Cardiac muscle cell (in vitro differentiated cells and primary cell): ENCODE measurements at regions not wholly inside any gene's neighbourhood (a gene's known extent, or its start where the extent isn't known, plus 50 kb on each side); places are given as distances from the start of the nearest gene placed in this dataset.

Experiments
- DNase-seq, 2 donors: peaks; one replicate each; pipeline versions ENCODE4 v3.0.0 to v3.0.0-alpha.2; 2010 to 2017; ENCODE audit warnings: low read depth in 1 of 2, low spot score in 1 of 2
- H3K27ac ChIP-seq: fragments of 200-600 bp; sonication (generic); 2 replicates; pipeline ENCODE4 v1.5.1; 2016
- H3K27me3 ChIP-seq: fragments of 200-600 bp; sonication (generic); 2 replicates; pipeline ENCODE4 v1.6.0; 2016; ENCODE audit warnings: control low read depth
- H3K36me3 ChIP-seq: fragments of 200-600 bp; sonication (generic); 2 replicates; pipeline ENCODE4 v1.5.1; 2016; ENCODE audit warnings: control low read depth
- H3K4me1 ChIP-seq: fragments of 200-600 bp; sonication (generic); 2 replicates; pipeline ENCODE4 v1.8.1; 2017; ENCODE audit warnings: low read depth, mild to moderate bottlenecking, mixed run types
- H3K4me3 ChIP-seq: fragments of 200-600 bp; sonication (generic); 2 replicates; pipeline ENCODE4 v1.5.1; 2016; ENCODE audit warnings: mild to moderate bottlenecking
- H3K9me3 ChIP-seq: fragments of 200-600 bp; sonication (generic); 2 replicates; pipeline ENCODE4 v1.5.1; 2017; ENCODE audit warnings: low read depth, mild to moderate bottlenecking, control low read depth
- CTCF ChIP-seq: IDR thresholded peaks from 2 replicates; pipeline ENCODE4 v1.5.1; 2012; ENCODE audit warnings: low read depth, mild to moderate bottlenecking, low read length

- Histone ChIP-seq H3K27me3 (no peaks in the 10 kb centered on the region), H3K27ac (no peak overlapping the region), H3K36me3 (no peaks in the 10 kb centered on the region), H3K4me1 (no peaks in the 10 kb centered on the region), H3K9me3 (no peaks in the 10 kb centered on the region), H3K4me3 (no peak overlapping the region)
- TF ChIP-seq CTCF = no peak
- no peak for DNase-seq
Measured at GRCh38 chr18:53629337-53629736, 595.1 kb downstream of the MBD2 start.

GRCh38 chr18:53625997-53626599 lies 598.4 kb downstream of the MBD2 start:
- no peak for DNase-seq
- H3K4me1 ChIP-seq = no peaks in the 10 kb centered on the region
- no peaks in the 10 kb centered on the region for H3K36me3 ChIP-seq

GRCh38 chr18:53610957-53611356 lies 613.5 kb downstream of the MBD2 start:
- no peak for TF ChIP-seq CTCF
- DNase-seq = no peak
- Histone ChIP-seq H3K9me3 (no peaks in the 10 kb centered on the region), H3K27me3 (no peaks in the 10 kb centered on the region), H3K27ac (no peak overlapping the region), H3K4me1 (peaks cover 5% of the 10 kb centered on the region), H3K36me3 (no peaks in the 10 kb centered on the region), H3K4me3 (no peak overlapping the region)

More at GRCh38 chr18:53625997-53626599, 598.4 kb downstream of the MBD2 start:
- H3K4me3 ChIP-seq = no peak overlapping the region
- no peaks in the 10 kb centered on the region for H3K27me3 ChIP-seq
- H3K9me3 ChIP-seq = no peaks in the 10 kb centered on the region
- TF ChIP-seq CTCF = no peak
- no peak overlapping the region for H3K27ac ChIP-seq

- no peaks in the 10 kb centered on the region for H3K9me3 ChIP-seq
- H3K4me3 ChIP-seq = no peak overlapping the region
- TF ChIP-seq CTCF = no peak
- no peaks in the 10 kb centered on the region for H3K27me3 ChIP-seq
- no peak overlapping the region for H3K27ac ChIP-seq
- H3K36me3 ChIP-seq = no peaks in the 10 kb centered on the region
- peaks cover 5% of the 10 kb centered on the region for H3K4me1 ChIP-seq
- DNase-seq = no peak
Measured at GRCh38 chr18:53606792-53607191, 617.7 kb downstream of the MBD2 start.

- Histone ChIP-seq H3K4me1 (peaks cover 5% of the 10 kb centered on the region), H3K27ac (no peak overlapping the region), H3K36me3 (no peaks in the 10 kb centered on the region), H3K4me3 (no peak overlapping the region), H3K27me3 (no peaks in the 10 kb centered on the region), H3K9me3 (no peaks in the 10 kb centered on the region)
- TF ChIP-seq CTCF = no peak
- no peak for DNase-seq
Measured at GRCh38 chr18:53605198-53605597, 619.3 kb downstream of the MBD2 start.
